OCI-LY3 (cell line): ENCODE measurements at regions not wholly inside any gene's neighbourhood (a gene's known extent, or its start where the extent isn't known, plus 50 kb on each side); places are given as distances from the start of the nearest gene placed in this dataset.

ENCODE experiments used
- EZH2phosphoT487 ChIP-seq: fragments of 200-600 bp; shearing (Covaris generic); IDR thresholded peaks from 2 replicates; pipeline ENCODE4 v1.6.1; 2018; ENCODE audit warnings: antibody characterized with exemption, mixed run types, low read depth
- TF ChIP-seq, protein P1 (sequence below): fragments of 200-600, 300-600 bp; sonication (generic); IDR thresholded peaks from 2 replicates; pipeline ENCODE4 v1.5.1; 2014; ENCODE audit warnings: antibody characterized with exemption, low read length, low read depth

GRCh38 chr4:103374758-103375157, 176.6 kb upstream of the CENPE start:
- TF ChIP-seq, protein P1, sequence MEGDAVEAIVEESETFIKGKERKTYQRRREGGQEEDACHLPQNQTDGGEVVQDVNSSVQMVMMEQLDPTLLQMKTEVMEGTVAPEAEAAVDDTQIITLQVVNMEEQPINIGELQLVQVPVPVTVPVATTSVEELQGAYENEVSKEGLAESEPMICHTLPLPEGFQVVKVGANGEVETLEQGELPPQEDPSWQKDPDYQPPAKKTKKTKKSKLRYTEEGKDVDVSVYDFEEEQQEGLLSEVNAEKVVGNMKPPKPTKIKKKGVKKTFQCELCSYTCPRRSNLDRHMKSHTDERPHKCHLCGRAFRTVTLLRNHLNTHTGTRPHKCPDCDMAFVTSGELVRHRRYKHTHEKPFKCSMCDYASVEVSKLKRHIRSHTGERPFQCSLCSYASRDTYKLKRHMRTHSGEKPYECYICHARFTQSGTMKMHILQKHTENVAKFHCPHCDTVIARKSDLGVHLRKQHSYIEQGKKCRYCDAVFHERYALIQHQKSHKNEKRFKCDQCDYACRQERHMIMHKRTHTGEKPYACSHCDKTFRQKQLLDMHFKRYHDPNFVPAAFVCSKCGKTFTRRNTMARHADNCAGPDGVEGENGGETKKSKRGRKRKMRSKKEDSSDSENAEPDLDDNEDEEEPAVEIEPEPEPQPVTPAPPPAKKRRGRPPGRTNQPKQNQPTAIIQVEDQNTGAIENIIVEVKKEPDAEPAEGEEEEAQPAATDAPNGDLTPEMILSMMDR, result no peak
- no peak for TF ChIP-seq EZH2phosphoT487
